HUDEP-2 (cell line): ENCODE measurements at regions not wholly inside any gene's neighbourhood (a gene's known extent, or its start where the extent isn't known, plus 50 kb on each side); places are given as distances from the start of the nearest gene placed in this dataset.
A peak's percentile ranks its signal among the peaks of the same experiment; 100 is the strongest.

Experiments used
- DNase-seq, 76 experiments: peaks; one replicate each; lab custom pipeline; 2025; ENCODE audit not compliant: unreplicated experiment in 76 of 76; lab: John Stamatoyannopoulos, UW

- no peak for DNase-seq
Observed at GRCh38 chr2:119051263-119051662, 107.3 kb downstream of the C1QL2 start.

GRCh38 chr2:119049968-119050704, 108.1 kb downstream of the MARCO start:
- peak in 35 of 76 experiments; percentile 1 to 70 (median 10) for DNase-seq
